ENCODE measurements at regions not wholly inside any gene's neighbourhood (a gene's known extent, or its start where the extent isn't known, plus 50 kb on each side); places are given as distances from the start of the nearest gene placed in this dataset.

GRCh38 chr7:15140431-15140830, 237.9 kb upstream of the DGKB start:
- no peak for TF ChIP-seq POLR2A (IDR thresholded peaks at IDR 0.05)
- TF ChIP-seq CTCF (IDR thresholded peaks at IDR 0.05): no peak
